ENCODE measurements at regions not wholly inside any gene's neighbourhood (a gene's known extent, or its start where the extent isn't known, plus 50 kb on each side); places are given as distances from the start of the nearest gene placed in this dataset.
A peak's percentile ranks its signal among the peaks of the same experiment; 100 is the strongest.
"Not testable (repeated sequence)": the region's sequence is repeated elsewhere in the genome, so short reads cannot be mapped to it uniquely, and the experiment has no call there.

GRCh38 chr5:100017520-100018262 lies 517.5 kb upstream of the FAM174A start:
- DNase-seq (ENCODE audit: low spot score) = no peak

DNA sequence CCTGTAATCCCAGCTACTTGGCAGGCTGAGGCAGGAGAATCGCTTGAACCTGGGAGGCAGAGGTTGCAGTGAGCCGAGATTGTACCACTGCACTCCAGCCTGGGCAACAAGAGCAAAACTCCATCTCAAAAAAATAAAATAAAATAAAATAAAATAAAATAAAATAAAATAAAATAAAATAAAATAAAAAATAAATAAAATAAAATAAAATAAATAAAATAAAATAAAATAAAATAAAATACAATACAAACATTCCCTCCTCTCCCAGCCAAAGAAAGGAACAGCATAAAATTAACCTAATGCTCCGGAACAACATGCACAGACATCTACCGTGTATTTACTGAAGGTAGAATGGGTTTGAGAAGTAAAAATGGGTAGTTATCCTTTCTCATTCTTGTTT lies 521.9 kb upstream of the FAM174A start:
- DNase-seq (ENCODE audit: low spot score) = not testable (repeated sequence)

DNA sequence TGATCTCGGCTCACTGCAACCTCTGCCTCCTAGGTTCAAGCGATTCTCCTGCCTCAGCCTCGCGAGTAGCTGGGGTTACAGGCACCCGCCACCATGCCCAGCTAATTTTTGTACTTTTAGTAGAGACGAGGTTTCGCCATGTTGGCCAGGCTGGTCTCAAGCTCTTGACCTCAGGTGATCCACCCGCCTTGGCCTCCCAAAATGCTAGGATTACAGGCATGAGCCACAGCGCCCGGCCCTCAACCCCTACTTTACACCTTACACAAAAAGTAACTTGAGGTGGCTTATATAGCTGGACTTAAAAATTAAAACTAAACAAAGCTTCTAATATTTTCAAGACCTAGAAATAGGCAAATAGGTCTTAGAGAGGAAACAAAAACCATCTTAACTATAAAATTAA lies 524.0 kb upstream of the FAM174A start:
- DNase-seq (ENCODE audit: low spot score) = not testable (repeated sequence)

GRCh38 chr5:100004969-100005368 lies 530.2 kb upstream of the FAM174A start:
- no peak for DNase-seq (ENCODE audit: low spot score)

DNA sequence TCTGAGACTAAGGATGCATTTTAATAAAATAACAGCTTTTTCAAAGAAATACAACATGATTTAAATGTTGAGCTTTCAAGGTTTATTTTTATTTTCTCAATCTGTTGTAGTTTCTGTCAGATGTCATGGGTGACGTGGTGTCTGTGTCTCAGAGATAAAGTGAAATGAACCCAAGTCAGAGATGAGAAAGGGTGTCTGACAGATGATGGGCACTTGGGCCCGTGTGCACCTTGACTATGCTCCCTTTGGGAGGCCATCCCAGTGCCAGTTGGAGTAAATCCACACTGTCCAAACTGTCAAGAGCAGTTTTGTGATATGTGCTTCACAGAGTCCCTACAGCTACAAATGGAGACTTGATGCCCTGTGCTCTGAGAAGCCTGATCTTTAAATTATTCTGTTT lies 536.9 kb upstream of the FAM174A start:
- DNase-seq (ENCODE audit: low spot score) = no peak

DNA sequence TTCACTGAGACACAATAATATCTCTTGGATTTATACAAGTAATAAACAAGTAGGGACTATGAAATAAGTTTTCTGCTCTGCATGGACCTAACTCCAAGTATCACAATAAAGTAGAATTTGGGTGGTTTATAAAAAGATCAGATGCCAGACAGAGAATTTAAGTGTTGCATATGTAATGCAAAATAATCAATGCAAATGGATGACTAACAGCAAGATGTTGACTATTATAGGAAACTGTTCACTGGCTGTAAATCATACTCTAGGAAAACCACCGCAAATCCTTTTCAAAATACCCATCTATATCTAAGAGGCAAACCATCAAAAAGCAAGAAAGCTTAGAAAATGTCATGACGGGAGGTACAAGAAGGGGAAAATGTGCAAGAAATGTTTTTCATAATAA lies 539.8 kb upstream of the FAM174A start:
- no peak for DNase-seq (ENCODE audit: low spot score)

GRCh38 chr5:99973779-99974178 lies 561.4 kb upstream of the FAM174A start:
- DNase-seq (ENCODE audit: low spot score) = no peak

DNA sequence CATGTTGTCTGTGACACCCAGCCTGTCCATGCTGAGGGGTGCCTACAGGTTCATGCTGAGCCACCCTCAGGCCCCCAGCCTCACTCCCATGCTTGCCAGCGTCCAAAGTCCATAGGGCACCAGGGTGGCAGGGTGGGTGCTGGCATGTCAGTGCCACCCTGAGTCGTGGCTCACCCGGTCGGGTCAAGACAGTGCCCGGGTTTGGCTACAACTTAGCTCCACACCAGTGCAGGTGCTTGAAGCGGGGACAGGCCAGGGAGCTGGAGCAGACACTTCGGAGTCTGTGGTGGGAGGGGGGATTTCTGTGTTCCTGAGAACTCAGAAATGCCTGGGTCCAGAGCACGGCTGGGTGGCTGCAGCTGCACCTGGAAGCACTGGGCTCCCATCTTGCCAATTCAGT lies 579.2 kb upstream of the FAM174A start:
- DNase-seq (ENCODE audit: low spot score) = no peak

GRCh38 chr5:99955006-99955405 lies 580.2 kb upstream of the FAM174A start:
- DNase-seq (ENCODE audit: low spot score) = no peak

DNA sequence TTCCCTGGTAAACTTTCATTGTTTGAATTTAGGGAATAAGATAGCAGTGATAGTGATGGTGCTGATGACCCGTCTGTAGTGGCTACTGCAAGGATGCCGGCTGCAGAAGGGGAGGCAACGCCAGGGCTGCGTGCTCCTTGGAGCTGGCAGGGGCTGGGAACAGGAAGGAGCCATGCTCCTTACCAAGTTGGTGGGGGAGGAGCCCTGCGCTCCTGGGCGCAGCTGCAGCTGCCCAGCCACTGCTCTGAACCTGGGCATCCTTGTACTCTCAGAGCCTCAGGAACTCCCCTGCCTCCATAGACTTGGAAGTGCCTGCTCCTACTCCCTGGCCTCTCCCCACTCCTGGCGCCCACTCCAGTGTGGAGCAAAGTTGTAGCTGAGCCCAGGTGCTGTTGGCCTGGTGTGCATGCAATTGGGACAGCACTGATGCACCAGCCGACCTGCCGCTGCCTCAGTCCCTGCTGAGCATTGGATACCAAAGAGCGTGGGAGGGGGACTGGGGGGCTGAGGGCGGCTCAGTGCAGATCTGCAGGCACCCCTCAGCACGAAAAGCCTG lies 585.1 kb upstream of the FAM174A start:
- no peak for DNase-seq (ENCODE audit: low spot score)

- DNase-seq (ENCODE audit: low spot score) = no peak
Observed at GRCh38 chr5:99949361-99949760, 585.8 kb upstream of the FAM174A start.

DNA sequence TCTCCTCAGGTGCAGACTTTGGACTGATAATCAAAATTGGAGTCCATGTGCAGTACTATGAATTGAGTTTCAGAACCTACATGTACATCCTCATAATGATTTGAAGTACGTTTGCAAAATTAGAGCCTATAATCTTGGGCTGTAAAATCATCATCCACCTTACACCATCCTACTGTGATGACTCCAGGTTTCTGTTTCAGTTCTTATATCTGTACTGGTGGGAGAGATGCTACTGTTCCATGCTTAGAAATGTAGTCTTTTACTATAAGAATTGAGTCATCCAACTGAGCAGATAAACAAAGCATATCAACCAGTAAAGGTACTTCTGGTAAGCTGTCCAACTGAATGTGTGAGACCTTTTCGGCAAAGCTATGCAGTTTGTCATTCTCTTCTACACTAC lies 586.3 kb upstream of the FAM174A start:
- no peak for DNase-seq (ENCODE audit: low spot score)

DNA sequence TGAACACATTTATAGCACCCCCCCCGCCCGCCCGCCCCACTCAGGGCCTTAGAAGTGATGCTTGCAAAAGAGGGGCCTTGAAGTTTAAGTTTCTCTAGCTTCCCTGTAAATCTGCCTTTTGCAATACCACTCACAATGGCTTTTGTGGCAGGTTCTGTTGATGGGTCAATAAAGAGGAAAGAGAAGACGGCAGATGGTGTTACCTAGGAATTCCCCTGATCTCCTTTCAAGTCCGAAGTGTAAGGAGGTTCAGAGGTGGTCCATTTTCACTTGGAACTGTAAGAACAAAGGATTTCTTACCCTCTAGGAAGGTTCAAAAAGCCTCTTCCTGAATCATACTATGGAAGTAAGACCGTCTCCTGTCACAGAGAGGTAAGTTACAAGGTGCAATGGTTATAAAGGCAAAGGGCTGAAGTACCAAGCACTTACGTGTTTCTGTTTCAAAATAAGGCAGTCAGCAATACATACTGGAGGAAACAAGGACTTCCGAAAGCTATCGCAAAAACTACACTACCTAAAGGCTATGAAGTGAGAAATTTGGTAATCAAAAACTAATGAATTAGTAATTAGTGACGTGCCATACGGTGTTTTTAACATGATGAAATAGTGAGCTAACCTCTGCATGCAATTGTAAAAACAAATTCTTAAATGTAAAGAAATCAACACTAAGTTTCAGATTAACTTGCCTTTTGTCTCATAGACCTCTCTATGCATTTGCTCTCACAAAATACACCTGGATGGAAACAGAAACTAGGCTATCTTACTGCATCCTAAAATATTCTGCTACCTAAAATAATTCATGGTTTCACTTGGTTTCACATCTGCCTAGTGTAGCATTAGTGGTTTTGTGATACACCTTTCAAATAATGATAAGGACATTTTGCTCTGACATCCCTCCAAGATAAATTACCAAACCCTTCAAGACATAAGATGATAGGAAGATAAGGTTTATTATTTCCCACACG lies 589.4 kb upstream of the FAM174A start:
- DNase-seq (ENCODE audit: low spot score) = no peak

DNA sequence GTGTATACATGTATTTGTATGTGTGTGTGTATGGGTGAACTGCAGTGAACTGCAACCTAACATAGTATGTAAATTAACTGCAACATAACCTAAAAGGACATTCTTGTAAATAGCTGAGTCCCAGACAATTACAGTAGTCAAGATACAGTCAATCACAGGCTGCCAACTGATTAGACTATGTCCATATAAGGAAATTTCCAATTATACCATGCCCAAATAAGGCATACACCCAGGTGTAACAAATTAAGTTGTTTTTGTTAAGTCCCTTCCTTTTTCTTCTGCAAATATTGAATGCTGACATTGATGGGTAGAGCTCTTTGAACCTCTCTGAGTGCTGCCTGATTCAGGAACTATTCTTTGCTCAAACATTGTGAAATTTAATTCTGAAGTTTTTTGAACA lies 594.6 kb upstream of the FAM174A start:
- no peak for DNase-seq (ENCODE audit: low spot score)

DNA sequence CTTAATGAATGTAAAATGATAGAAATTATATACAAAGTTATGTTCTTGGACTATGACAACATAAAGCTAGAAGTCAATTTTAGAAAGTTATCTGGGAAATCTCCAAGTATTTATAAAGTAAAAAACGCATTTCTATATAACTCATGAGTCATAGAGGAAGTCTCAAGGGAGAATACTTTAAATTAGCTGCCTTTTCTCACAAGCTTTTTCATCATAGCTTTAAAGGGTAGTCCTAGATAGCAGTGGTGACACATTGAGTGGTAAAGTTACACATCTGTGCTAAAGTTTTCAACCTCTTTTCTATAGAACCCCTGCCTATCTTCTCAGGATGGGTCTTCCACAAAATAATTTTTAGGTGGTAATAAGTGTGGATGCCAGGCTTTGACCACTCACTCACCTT lies 598.3 kb upstream of the FAM174A start:
- peak; percentile 9 for DNase-seq (ENCODE audit: low spot score)

GRCh38 chr5:99929806-99930135 lies 605.4 kb upstream of the FAM174A start:
- no peak for DNase-seq (ENCODE audit: low spot score)

- no peak for DNase-seq (ENCODE audit: low spot score)
Observed at GRCh38 chr5:99929067-99929805, 605.9 kb upstream of the FAM174A start.

DNA sequence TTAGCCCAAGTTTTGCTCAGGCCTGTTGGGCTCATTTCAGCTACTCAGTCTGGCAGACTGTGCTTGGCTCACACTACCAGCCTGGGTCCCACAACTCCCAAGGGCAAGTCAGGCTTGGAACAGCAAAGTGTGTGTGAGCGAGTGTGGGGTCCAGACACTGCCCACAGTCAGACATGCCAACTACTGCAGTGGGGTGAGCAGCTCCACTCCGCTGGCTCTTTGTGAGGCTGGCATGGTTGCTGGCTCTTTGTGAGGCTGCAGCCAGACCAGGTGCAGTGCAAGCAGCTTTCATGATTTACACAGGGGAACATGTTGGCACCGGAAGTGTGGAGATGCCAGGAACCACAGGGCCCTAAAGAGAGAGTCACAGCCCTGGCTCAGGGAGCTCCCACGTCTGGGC lies 606.7 kb upstream of the FAM174A start:
- no peak for DNase-seq (ENCODE audit: low spot score)

- no peak for DNase-seq (ENCODE audit: low spot score)
Observed at GRCh38 chr5:99926463-99926862, 608.7 kb upstream of the FAM174A start.

DNA sequence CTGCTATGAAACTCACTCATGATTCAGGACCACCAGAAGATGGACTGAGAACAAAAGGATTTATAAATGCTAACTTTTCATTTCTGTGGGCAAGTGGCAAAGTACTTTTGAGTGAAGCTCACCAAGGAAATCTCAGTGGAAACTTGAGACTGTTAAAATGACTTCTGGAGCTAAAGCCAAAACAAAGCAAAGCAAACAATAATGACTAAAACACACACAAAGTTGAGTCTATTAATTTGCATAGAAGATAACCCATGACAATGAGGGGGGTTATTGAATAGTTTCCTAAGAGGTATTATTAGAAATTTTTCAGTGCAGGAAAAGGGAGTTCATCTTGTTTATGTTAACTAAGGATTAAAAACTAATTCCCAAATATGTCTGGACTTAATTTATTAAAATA lies 612.8 kb upstream of the FAM174A start:
- no peak for DNase-seq (ENCODE audit: low spot score)

DNA sequence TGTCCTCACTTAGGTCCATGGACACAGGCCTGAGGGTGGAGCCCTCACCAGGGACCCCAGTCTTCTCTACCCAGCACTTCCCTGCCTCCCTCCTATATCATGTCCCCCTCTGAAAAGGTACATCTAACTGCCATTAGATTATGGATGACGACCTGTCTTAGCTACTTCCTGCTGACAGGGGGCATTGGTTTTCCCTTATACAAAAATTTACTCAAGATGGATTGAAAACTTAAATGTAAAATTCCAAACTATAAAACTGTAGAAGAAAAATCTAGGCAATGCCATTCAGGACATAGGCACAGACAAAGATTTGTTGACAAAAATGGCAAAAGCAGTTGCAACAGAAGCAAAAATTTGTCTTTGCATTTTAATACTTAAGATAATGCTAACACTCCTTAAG lies 623.2 kb upstream of the FAM174A start:
- no peak for DNase-seq (ENCODE audit: low spot score)

GRCh38 chr5:99906776-99907175 lies 628.4 kb upstream of the FAM174A start:
- DNase-seq (ENCODE audit: low spot score) = no peak

All from A172 (cell line).